ENCODE measurements at regions not wholly inside any gene's neighbourhood (a gene's known extent, or its start where the extent isn't known, plus 50 kb on each side); places are given as distances from the start of the nearest gene placed in this dataset.

GRCh38 chr10:130404476-130405055 is 268.4 kb downstream of the GLRX3 start:
- DNase-seq, result no peak

GRCh38 chr10:130407052-130407451 is 270.9 kb downstream of the GLRX3 start:
- no peak for DNase-seq

GRCh38 chr10:130409331-130409730 is 273.1 kb downstream of the GLRX3 start:
- DNase-seq, result no peak

- DNase-seq, result no peak
These were observed 273.7 kb downstream of the GLRX3 start for GRCh38 chr10:130409931-130410330.

GRCh38 chr10:130411496-130412085 is 275.4 kb downstream of the GLRX3 start:
- DNase-seq, result no peak

GRCh38 chr10:130412317-130412716 is 276.1 kb downstream of the GLRX3 start:
- DNase-seq, result no peak

- no peak for DNase-seq
These were observed 280.4 kb downstream of the GLRX3 start for GRCh38 chr10:130416334-130417150.

GRCh38 chr10:130418731-130419130 is 282.5 kb downstream of the GLRX3 start:
- DNase-seq, result no peak

- no peak for DNase-seq
These were observed 285.7 kb downstream of the GLRX3 start for GRCh38 chr10:130421909-130422308.

GRCh38 chr10:130422366-130423324 is 286.5 kb downstream of the GLRX3 start:
- DNase-seq, result no peak

- DNase-seq, result no peak
These were observed 287.5 kb downstream of the GLRX3 start for GRCh38 chr10:130423455-130424305.

GRCh38 chr10:130424418-130424817 is 288.2 kb downstream of the GLRX3 start:
- DNase-seq, result no peak

- no peak for DNase-seq
These were observed 289.0 kb downstream of the GLRX3 start for GRCh38 chr10:130425169-130425568.

GRCh38 chr10:130425881-130426435 is 289.8 kb downstream of the GLRX3 start:
- no peak for DNase-seq

- DNase-seq, result no peak
These were observed 291.1 kb downstream of the GLRX3 start for GRCh38 chr10:130427216-130427722.

- no peak for DNase-seq
These were observed 292.7 kb downstream of the GLRX3 start for GRCh38 chr10:130428936-130429335.

- no peak for DNase-seq
These were observed 293.6 kb downstream of the GLRX3 start for GRCh38 chr10:130429809-130430208.

- DNase-seq, result no peak
These were observed 294.1 kb downstream of the GLRX3 start for GRCh38 chr10:130430291-130430690.

- DNase-seq, result no peak
These were observed 294.9 kb downstream of the GLRX3 start for GRCh38 chr10:130430852-130431704.

- DNase-seq, result no peak
These were observed 296.1 kb downstream of the GLRX3 start for GRCh38 chr10:130432271-130432670.
